ENCODE measurements at regions not wholly inside any gene's neighbourhood (a gene's known extent, or its start where the extent isn't known, plus 50 kb on each side); places are given as distances from the start of the nearest gene placed in this dataset.

GRCh38 chr9:118578467-118578866 lies 790.8 kb downstream of the BRINP1 start:
- no peak for DNase-seq (ENCODE audit: low spot score)

GRCh38 chr9:118583414-118583813 lies 785.8 kb downstream of the BRINP1 start:
- DNase-seq (ENCODE audit: low spot score) = no peak

GRCh38 chr9:118586978-118587377 lies 782.3 kb downstream of the BRINP1 start:
- DNase-seq (ENCODE audit: low spot score) = no peak

- DNase-seq (ENCODE audit: low spot score) = no peak
These were observed 774.8 kb downstream of the BRINP1 start for GRCh38 chr9:118594428-118594827.

GRCh38 chr9:118595719-118596305 lies 773.4 kb downstream of the BRINP1 start:
- no peak for DNase-seq (ENCODE audit: low spot score)

- no peak for DNase-seq (ENCODE audit: low spot score)
These were observed 772.7 kb downstream of the BRINP1 start for GRCh38 chr9:118596374-118597015.

GRCh38 chr9:118606668-118607067 lies 762.6 kb downstream of the BRINP1 start:
- DNase-seq (ENCODE audit: low spot score) = no peak

- no peak for DNase-seq (ENCODE audit: low spot score)
These were observed 759.7 kb downstream of the BRINP1 start for GRCh38 chr9:118609355-118610044.

GRCh38 chr9:118612201-118612600 lies 757.0 kb downstream of the BRINP1 start:
- no peak for DNase-seq (ENCODE audit: low spot score)

- DNase-seq (ENCODE audit: low spot score) = no peak
These were observed 755.2 kb downstream of the BRINP1 start for GRCh38 chr9:118613996-118614395.

- no peak for DNase-seq (ENCODE audit: low spot score)
These were observed 751.2 kb downstream of the BRINP1 start for GRCh38 chr9:118618084-118618483.

GRCh38 chr9:118618849-118619248 lies 750.4 kb downstream of the BRINP1 start:
- no peak for DNase-seq (ENCODE audit: low spot score)

- no peak for DNase-seq (ENCODE audit: low spot score)
These were observed 744.6 kb downstream of the BRINP1 start for GRCh38 chr9:118624608-118625007.

GRCh38 chr9:118630079-118630478 lies 739.2 kb downstream of the BRINP1 start:
- DNase-seq (ENCODE audit: low spot score) = no peak

GRCh38 chr9:118630931-118631595 lies 738.2 kb downstream of the BRINP1 start:
- no peak for DNase-seq (ENCODE audit: low spot score)

GRCh38 chr9:118631956-118632355 lies 737.3 kb downstream of the BRINP1 start:
- DNase-seq (ENCODE audit: low spot score) = no peak

GRCh38 chr9:118635416-118635815 lies 733.8 kb downstream of the BRINP1 start:
- DNase-seq (ENCODE audit: low spot score) = no peak

- DNase-seq (ENCODE audit: low spot score) = no peak
These were observed 731.6 kb downstream of the BRINP1 start for GRCh38 chr9:118637681-118638080.

GRCh38 chr9:118640836-118641560 lies 728.2 kb downstream of the BRINP1 start:
- DNase-seq (ENCODE audit: low spot score) = no peak

GRCh38 chr9:118643118-118643517 lies 726.1 kb downstream of the BRINP1 start:
- no peak for DNase-seq (ENCODE audit: low spot score)

GRCh38 chr9:118644066-118644465 lies 725.2 kb downstream of the BRINP1 start:
- no peak for DNase-seq (ENCODE audit: low spot score)

- no peak for DNase-seq (ENCODE audit: low spot score)
These were observed 721.9 kb downstream of the BRINP1 start for GRCh38 chr9:118647331-118647730.
